ENCODE measurements at regions not wholly inside any gene's neighbourhood (a gene's known extent, or its start where the extent isn't known, plus 50 kb on each side); places are given as distances from the start of the nearest gene placed in this dataset.

GRCh38 chr13:106681997-106682396 is 114.1 kb upstream of the ARGLU1 start:
- Mint-ChIP-seq H3K27me3 (no peaks in the 10 kb centered on the region), H3K36me3 (no peaks in the 10 kb centered on the region), H3K4me1 (no peaks in the 10 kb centered on the region), H3K9me3 (no peaks in the 10 kb centered on the region), H3K4me3 (no peak overlapping the region), H3K27ac (no peak overlapping the region)
- no peak for DNase-seq
- CTCF ChIA-PET = no interaction called here

GRCh38 chr13:106681536-106681935 is 113.6 kb upstream of the ARGLU1 start:
- CTCF ChIA-PET = no interaction called here
- DNase-seq = no peak
- no peaks in the 10 kb centered on the region for H3K27me3 Mint-ChIP-seq
- no peaks in the 10 kb centered on the region for H3K9me3 Mint-ChIP-seq
- no peaks in the 10 kb centered on the region for H3K4me1 Mint-ChIP-seq
- no peaks in the 10 kb centered on the region for H3K36me3 Mint-ChIP-seq
- H3K27ac Mint-ChIP-seq = no peak overlapping the region
- no peak overlapping the region for H3K4me3 Mint-ChIP-seq

GRCh38 chr13:106680796-106681472 is 113.0 kb upstream of the ARGLU1 start:
- no peak for DNase-seq
- no peaks in the 10 kb centered on the region for H3K9me3 Mint-ChIP-seq
- CTCF ChIA-PET = no interaction called here
- H3K4me1 Mint-ChIP-seq = no peaks in the 10 kb centered on the region
- H3K36me3 Mint-ChIP-seq = no peaks in the 10 kb centered on the region
- no peak overlapping the region for H3K4me3 Mint-ChIP-seq
- no peak overlapping the region for H3K27ac Mint-ChIP-seq
- no peaks in the 10 kb centered on the region for H3K27me3 Mint-ChIP-seq

- CTCF ChIA-PET = no interaction called here
- Mint-ChIP-seq H3K4me1 (no peaks in the 10 kb centered on the region), H3K27ac (no peak overlapping the region), H3K9me3 (no peaks in the 10 kb centered on the region), H3K4me3 (no peak overlapping the region), H3K36me3 (no peaks in the 10 kb centered on the region), H3K27me3 (no peaks in the 10 kb centered on the region)
- no peak for DNase-seq
These were observed 110.9 kb upstream of the ARGLU1 start for GRCh38 chr13:106678646-106679418.

GRCh38 chr13:106675311-106675710 is 107.4 kb upstream of the ARGLU1 start:
- H3K36me3 Mint-ChIP-seq = no peaks in the 10 kb centered on the region
- no peak for DNase-seq
- CTCF ChIA-PET = no interaction called here
- no peak overlapping the region for H3K4me3 Mint-ChIP-seq
- H3K27ac Mint-ChIP-seq = no peak overlapping the region
- no peaks in the 10 kb centered on the region for H3K27me3 Mint-ChIP-seq
- no peaks in the 10 kb centered on the region for H3K9me3 Mint-ChIP-seq
- H3K4me1 Mint-ChIP-seq = no peaks in the 10 kb centered on the region

- no peaks in the 10 kb centered on the region for H3K36me3 Mint-ChIP-seq
- H3K9me3 Mint-ChIP-seq = no peaks in the 10 kb centered on the region
- no peak for DNase-seq
- H3K27ac Mint-ChIP-seq = no peak overlapping the region
- no peaks in the 10 kb centered on the region for H3K27me3 Mint-ChIP-seq
- H3K4me3 Mint-ChIP-seq = no peak overlapping the region
- H3K4me1 Mint-ChIP-seq = no peaks in the 10 kb centered on the region
- CTCF ChIA-PET = no interaction called here
These were observed 93.0 kb upstream of the ARGLU1 start for GRCh38 chr13:106660746-106661625.

GRCh38 chr13:106657104-106657503 is 89.2 kb upstream of the ARGLU1 start:
- H3K9me3 Mint-ChIP-seq = no peaks in the 10 kb centered on the region
- no peaks in the 10 kb centered on the region for H3K4me1 Mint-ChIP-seq
- H3K36me3 Mint-ChIP-seq = no peaks in the 10 kb centered on the region
- no peak for DNase-seq
- H3K27me3 Mint-ChIP-seq = no peaks in the 10 kb centered on the region
- no peak overlapping the region for H3K27ac Mint-ChIP-seq
- CTCF ChIA-PET = no interaction called here
- H3K4me3 Mint-ChIP-seq = no peak overlapping the region

GRCh38 chr13:106656186-106656585 is 88.2 kb upstream of the ARGLU1 start:
- no peak for DNase-seq
- no peak overlapping the region for H3K27ac Mint-ChIP-seq
- no peaks in the 10 kb centered on the region for H3K4me1 Mint-ChIP-seq
- H3K36me3 Mint-ChIP-seq = no peaks in the 10 kb centered on the region
- no peaks in the 10 kb centered on the region for H3K9me3 Mint-ChIP-seq
- no peak overlapping the region for H3K4me3 Mint-ChIP-seq
- CTCF ChIA-PET = no interaction called here
- H3K27me3 Mint-ChIP-seq = peaks cover 3% of the 10 kb centered on the region

- Mint-ChIP-seq H3K9me3 (no peaks in the 10 kb centered on the region), H3K36me3 (no peaks in the 10 kb centered on the region), H3K27ac (no peak overlapping the region), H3K27me3 (peaks cover 7% of the 10 kb centered on the region), H3K4me1 (no peaks in the 10 kb centered on the region), H3K4me3 (no peak overlapping the region)
- no peak for DNase-seq
- CTCF ChIA-PET = no interaction called here
These were observed 83.5 kb upstream of the ARGLU1 start for GRCh38 chr13:106651442-106651841.

- DNase-seq = no peak
- Mint-ChIP-seq H3K27ac (no peak overlapping the region), H3K27me3 (peaks cover 7% of the 10 kb centered on the region), H3K36me3 (no peaks in the 10 kb centered on the region), H3K4me3 (no peak overlapping the region), H3K4me1 (no peaks in the 10 kb centered on the region), H3K9me3 (no peaks in the 10 kb centered on the region)
- CTCF ChIA-PET = no interaction called here
These were observed 82.8 kb upstream of the ARGLU1 start for GRCh38 chr13:106650690-106651205.

- H3K4me1 Mint-ChIP-seq = no peaks in the 10 kb centered on the region
- CTCF ChIA-PET = no interaction called here
- H3K27ac Mint-ChIP-seq = no peak overlapping the region
- no peak for DNase-seq
- H3K36me3 Mint-ChIP-seq = no peaks in the 10 kb centered on the region
- H3K27me3 Mint-ChIP-seq = peaks cover 7% of the 10 kb centered on the region
- no peaks in the 10 kb centered on the region for H3K9me3 Mint-ChIP-seq
- no peak overlapping the region for H3K4me3 Mint-ChIP-seq
These were observed 81.6 kb upstream of the ARGLU1 start for GRCh38 chr13:106649495-106649894.

- no peak overlapping the region for H3K27ac Mint-ChIP-seq
- H3K4me3 Mint-ChIP-seq = no peak overlapping the region
- H3K4me1 Mint-ChIP-seq = no peaks in the 10 kb centered on the region
- no peaks in the 10 kb centered on the region for H3K9me3 Mint-ChIP-seq
- H3K27me3 Mint-ChIP-seq = peaks cover 6% of the 10 kb centered on the region
- no peaks in the 10 kb centered on the region for H3K36me3 Mint-ChIP-seq
- no peak for DNase-seq
- CTCF ChIA-PET = interaction anchor here (1.0 kb wide), 1 partner anchor 20 kb away, joined by 3 read pairs; no protein-coding TSS in a partner anchor
These were observed 72.6 kb upstream of the ARGLU1 start for GRCh38 chr13:106640515-106640914.

GRCh38 chr13:106637519-106637918 is 69.6 kb upstream of the ARGLU1 start:
- Mint-ChIP-seq H3K36me3 (no peaks in the 10 kb centered on the region), H3K4me3 (no peak overlapping the region), H3K27ac (no peak overlapping the region), H3K4me1 (no peaks in the 10 kb centered on the region), H3K27me3 (peaks cover 6% of the 10 kb centered on the region), H3K9me3 (no peaks in the 10 kb centered on the region)
- no peak for DNase-seq
- CTCF ChIA-PET = no interaction called here

- Mint-ChIP-seq H3K27me3 (peaks cover 9% of the 10 kb centered on the region), H3K4me3 (no peak overlapping the region), H3K4me1 (no peaks in the 10 kb centered on the region), H3K9me3 (no peaks in the 10 kb centered on the region), H3K36me3 (no peaks in the 10 kb centered on the region), H3K27ac (no peak overlapping the region)
- CTCF ChIA-PET = no interaction called here
- DNase-seq = no peak
These were observed 68.6 kb upstream of the ARGLU1 start for GRCh38 chr13:106636492-106636891.
